NCI-H2107 treated with DMSO at 0.1 percent for 48 hours (cell line): ENCODE measurements at regions not wholly inside any gene's neighbourhood (a gene's known extent, or its start where the extent isn't known, plus 50 kb on each side); places are given as distances from the start of the nearest gene placed in this dataset.

ENCODE experiments used
- DNase-seq: peaks from one replicate; lab custom pipeline; 2025; ENCODE audit not compliant: unreplicated experiment; lab: John Stamatoyannopoulos, UW

DNA sequence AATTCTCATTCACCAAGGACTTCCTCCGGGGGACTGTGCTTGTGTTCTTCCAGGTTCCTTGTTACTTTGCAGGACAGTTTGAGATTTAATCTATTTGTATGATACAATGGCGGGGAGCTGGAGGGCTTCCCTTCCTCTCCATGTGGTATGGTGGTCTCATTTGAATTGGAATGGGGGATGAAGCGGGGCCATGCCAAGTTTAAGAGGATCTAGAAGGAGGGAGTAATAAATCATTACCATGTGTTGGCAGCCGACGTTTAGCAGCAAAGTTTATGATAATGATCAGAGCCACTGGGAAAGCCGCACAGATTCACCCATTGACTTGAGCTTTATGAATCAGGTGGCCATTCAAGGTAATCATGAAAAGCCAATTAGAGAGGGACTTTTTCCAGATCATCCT lies 355.1 kb upstream of the MGMT start:
- no peak for DNase-seq

GRCh38 chr10:129114588-129114987 lies 352.5 kb upstream of the MGMT start:
- DNase-seq = no peak

DNA sequence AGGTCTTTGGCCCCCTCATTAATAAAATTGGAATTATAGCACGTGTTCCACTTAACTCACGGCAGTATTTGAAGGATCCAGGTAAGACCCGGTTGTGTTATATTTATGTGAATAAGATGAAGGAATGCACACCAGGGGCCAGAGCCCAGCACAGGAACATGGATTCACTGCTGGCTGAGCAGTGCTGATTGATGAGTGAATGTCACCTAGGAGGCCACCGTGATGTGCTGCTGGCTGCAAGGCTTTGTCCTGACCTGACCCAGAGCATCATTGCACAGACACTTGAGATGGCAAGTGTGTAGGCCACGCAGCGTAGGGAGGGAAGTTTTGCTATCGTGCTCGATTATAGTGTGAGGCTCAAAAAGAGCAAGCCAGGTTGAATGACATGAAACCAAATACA lies 350.7 kb upstream of the MGMT start:
- DNase-seq = no peak

DNA sequence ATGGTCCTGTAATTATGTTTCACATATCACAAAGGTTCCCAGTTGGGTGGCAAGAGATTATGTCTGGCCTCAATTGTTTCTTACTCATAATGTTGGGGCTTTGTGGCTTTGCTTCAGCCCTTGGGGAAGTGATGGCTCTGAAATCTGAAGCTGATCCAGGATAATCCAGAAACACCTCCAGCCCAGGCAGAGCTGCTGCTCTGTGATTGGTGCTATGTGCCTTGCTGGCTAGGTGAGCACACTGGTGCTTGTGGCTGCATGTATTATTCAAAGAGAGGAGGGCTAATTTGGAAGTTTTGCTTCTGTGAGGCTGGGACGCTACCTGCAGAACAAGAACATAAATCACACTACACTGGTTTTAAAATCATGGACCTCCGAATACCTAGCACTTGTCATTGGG lies 346.6 kb upstream of the MGMT start:
- no peak for DNase-seq

GRCh38 chr10:129122846-129123245 lies 344.2 kb upstream of the MGMT start:
- DNase-seq = no peak

GRCh38 chr10:129123428-129123827 lies 343.6 kb upstream of the MGMT start:
- DNase-seq = no peak

DNA sequence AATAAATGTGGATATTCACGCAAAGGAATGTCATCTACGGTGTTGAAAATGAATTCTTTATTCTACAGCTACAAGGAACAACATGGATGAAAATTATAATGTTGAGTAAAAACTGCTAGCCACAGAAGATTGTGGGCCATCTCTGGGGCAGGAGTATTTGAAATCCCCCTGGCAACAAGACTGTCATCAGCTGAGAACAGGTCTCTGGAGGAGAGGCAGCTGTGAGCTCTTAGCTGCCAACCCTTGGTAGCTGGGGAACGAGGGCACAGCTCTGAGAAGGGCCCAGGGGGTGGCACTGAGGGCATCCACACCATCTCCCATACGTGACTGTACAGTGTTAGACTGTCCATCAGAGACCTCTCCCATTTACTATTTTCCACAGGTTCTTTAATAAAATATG lies 340.1 kb upstream of the MGMT start:
- DNase-seq = no peak

- no peak for DNase-seq
These were observed 335.4 kb upstream of the MGMT start for GRCh38 chr10:129131457-129132132.

DNA sequence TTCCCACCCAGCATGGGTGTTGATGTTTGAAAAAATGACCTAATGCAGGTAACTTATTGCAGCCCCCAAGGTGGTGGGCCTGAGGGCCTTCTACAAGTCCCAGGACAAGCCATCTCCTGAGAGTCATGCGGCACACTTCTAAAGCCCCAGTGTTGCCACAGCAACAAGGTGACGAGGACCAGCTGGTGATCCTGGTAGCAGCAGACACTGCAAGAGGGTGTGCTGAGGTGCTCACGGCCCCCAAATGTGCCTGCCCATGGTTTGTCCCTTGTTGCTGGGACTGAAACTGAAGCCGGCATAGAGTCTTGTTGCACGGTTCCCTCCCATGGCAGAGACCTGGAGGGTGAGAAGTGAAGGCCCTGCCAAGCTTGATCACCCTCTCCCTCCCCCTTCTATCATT lies 333.2 kb upstream of the MGMT start:
- no peak for DNase-seq

DNA sequence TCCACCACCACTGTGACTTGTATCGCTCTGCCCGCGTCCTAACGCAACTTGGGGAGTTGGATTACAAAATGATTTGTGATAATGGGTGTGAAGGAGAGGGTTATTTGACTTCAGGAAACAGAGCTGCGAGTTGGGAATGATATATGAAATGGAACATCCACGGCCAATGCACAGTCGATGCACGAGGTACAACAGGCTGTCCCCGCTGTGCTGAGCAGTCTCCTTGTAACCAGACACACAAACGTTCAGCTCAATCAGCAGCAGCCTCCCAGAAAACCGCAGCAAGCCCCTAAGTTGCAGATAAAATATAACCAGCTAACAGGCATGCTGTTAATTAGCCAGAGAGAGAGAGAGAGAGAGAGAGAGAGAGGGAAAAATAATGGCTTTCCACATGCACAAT lies 332.7 kb upstream of the MGMT start:
- DNase-seq = no peak

DNA sequence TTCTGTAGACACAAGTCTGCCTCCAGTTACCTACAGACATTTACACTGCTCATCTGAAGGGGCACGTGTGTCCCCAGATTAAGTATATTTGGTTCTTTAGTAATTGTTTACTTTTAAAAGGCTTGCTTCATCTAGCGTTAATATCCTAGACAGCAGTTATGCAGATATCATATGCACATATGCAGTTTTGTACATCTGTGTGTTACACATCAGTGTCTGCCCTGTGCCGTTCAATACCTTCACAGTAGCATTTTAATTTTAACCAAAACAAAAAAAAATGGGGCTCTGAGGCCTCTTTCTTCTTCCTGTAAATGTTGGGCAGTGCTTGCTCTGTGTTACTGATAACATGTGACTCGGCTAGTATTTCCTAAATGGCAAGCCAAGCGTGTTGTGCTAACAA lies 331.4 kb upstream of the MGMT start:
- DNase-seq = no peak

DNA sequence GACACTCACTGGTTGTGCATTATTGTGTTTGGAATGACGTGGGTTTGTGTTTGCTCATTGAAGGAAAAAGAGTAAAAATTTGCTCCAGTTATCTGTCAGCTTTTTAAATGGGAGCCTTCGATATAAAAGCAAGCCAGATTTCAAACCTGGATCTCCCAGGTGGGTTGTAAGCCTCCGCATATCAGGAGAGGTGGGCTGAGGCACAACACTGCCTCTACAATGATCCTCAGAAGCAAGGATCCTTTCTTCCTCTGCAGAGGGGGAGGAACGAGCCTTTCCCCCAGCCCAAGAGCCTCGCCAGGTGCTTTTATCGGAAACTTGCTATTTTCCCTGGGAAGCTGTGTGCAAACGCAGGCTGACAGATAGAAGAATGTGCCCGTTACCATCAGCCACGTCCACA lies 331.0 kb upstream of the MGMT start:
- no peak for DNase-seq

DNA sequence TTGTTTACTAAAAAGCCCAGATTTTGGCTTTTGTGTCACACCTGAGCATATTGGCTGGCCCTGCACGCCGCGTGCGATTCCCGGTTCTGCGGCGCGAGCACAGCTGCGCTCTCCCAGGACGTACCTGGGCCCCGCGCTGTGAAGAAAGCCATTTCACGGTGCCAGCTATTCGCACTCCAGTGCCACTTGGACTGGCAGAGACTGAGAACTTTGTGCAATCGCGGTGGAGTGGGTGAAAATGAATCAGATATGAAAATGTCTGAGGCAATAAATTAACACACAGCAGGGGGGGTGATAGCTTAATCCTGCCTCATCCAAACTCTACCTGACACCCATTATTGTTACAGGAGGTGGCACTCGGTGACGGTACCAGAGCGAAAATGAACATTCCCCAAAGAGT lies 330.1 kb upstream of the MGMT start:
- no peak for DNase-seq

DNA sequence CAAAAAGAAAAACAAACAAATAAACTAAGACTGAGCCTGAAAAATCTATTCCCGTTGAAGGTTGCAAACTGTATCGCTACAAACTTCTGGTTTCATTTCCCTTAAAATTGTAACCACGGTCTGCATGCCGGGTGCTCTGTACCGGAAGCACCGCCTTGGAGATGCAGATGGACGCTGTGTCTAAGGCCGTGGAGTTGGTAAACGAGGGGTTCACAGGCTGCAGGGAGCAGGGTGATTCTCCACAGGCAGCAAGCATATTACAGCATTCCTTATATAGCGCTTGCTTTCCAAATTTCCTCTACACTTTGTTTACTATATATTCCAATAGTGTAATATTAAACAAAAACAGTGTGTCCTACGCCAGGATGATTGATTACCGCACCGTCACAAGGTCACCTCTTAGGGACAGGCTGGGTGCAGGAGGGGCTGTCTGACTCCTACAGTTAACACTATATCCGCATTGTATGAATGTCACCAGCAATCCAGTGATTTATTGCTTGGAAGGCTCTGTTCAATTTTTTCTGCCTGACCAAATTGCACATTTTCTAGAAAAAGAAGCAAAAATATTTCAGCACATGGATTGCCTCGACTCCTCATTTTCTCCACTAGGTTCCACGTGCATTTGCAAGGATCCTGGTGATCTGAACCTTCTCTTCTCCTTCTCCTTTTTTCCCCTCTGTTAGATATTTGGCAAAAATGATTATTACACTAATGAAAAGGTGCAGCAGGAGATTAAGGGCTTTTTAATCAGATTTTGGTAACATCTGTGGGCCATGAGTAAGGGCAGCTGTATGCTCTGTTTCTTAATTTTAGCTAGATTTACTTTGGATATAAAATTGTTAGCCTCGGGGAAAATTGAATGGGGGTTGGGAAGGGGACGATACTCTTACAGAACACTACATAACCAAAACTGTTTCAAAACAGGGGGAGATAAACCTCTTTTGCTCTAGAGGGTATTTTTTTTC lies 325.8 kb upstream of the MGMT start:
- DNase-seq = no peak

- DNase-seq = no peak
These were observed 315.8 kb upstream of the MGMT start for GRCh38 chr10:129151281-129151680.

GRCh38 chr10:129156406-129156805 lies 310.6 kb upstream of the MGMT start:
- no peak for DNase-seq

DNA sequence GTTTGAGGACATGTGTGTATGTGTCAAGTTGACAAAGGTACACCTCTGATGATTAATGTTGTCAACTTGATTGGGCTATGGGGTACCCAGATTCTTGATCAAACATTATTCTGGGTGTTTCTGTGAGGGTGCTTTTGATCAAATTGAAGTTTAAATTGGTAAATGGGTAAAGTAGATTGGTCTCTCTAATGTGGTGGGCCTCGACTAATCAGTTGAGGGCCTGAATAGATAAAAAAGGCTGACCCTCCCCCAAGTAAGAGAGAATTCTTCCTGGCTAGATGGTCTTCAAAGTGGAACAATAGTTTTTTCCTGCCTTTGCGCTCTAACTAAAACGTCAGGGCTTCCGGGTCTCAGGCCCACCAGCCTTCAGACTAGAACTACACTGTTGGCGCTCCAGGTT lies 309.9 kb upstream of the MGMT start:
- DNase-seq = no peak

GRCh38 chr10:129161150-129161549 lies 305.9 kb upstream of the MGMT start:
- no peak for DNase-seq

DNA sequence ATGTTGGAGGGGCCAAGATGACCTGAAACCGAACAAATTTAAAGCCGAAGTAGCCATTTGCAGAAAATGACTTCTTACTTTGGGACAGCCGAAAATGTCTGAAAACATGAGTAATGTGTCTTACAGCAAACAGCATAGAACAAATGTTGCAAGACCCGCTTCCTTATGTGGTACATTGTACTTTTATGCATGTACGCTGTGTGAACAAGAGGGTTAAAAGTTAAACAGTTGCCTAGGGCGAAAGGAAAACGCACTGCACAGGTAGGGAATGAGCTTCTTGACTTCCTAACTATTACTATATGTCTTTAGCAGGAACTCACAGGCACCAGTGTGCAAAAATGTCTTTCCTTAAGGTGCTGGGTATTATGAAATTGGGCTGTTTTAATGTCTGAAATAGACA lies 303.5 kb upstream of the MGMT start:
- no peak for DNase-seq

DNA sequence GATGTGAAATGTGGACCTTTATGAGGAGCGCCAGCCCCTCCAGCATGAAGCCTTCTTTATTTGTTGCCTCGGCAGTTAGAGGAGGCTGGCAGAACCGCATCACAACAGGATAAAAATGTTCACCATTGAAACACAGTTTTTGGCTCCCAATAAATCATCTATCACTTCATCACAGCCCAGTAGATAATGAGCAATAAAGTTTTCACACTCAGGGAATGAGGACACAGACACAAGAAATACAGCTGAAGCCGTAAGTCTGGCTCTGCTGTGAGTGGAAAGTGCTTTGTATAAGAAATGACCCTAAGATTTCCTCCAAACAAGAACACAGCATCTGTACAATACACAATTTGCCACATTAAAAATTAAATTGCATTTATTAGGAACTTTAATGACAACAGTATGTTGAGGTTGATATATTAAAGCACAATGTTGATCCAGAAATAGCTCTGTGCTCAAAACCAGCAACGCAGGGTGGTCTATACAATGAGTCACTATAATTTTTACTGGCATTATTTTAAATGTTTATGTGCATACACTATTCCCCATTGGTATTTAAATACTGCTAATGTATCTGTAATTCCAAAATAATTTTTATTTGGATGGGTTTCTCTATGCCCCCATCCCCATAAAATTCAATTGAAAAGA lies 301.8 kb upstream of the MGMT start:
- DNase-seq = no peak

GRCh38 chr10:129165770-129166169 lies 301.3 kb upstream of the MGMT start:
- no peak for DNase-seq

GRCh38 chr10:129168660-129169059 lies 298.4 kb upstream of the MGMT start:
- DNase-seq = no peak
